GM13977 (cell line): ENCODE measurements at regions not wholly inside any gene's neighbourhood (a gene's known extent, or its start where the extent isn't known, plus 50 kb on each side); places are given as distances from the start of the nearest gene placed in this dataset.

Experiments used
- DNase-seq: peaks from one replicate; pipeline ENCODE4 v3.0.0; 2012; ENCODE audit warnings: low spot score
- CTCF ChIP-seq: IDR thresholded peaks from 2 replicates; pipeline ENCODE4 v1.5.1; 2012; ENCODE audit warnings: mild to moderate bottlenecking, control low read depth; ENCODE audit not compliant: insufficient read depth; ENCODE audit errors: extremely low read depth, missing control alignments
- in situ Hi-C: fragments of 300-500 bp; cut with MboI; formaldehyde crosslinking; loops from one replicate; pipeline ENCODE4 v1.12.0; 2022; ENCODE audit warnings: low sequenced_read_pairs, low pct_unique_long_range_greater_than_20kb, mixed read lengths, inconsistent platforms; ENCODE audit not compliant: unreplicated experiment

DNA sequence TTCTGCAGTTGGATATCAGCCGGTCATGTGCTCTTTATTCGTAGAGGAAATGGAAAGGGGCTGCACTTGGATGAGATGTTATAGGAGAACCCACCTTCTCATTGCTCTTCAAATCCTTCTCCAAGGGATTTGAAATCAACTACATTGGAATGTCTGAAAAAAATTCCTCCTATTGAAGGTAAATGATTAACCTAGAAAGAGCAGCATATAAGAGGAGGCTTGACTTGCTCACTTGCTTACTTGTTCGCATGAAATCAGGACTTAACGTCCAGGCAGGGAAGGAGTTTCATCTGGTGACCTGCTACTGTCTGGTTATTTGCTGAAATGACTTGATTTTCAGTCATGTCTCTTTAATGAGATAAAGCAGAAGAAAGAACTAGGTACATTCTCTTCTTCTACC lies 338.4 kb upstream of the NOCT start:
- in situ Hi-C loops, result loop anchor here (25.0 kb wide), 1 partner anchor 640 kb away; no protein-coding TSS in a partner anchor
- DNase-seq, result no peak
- TF ChIP-seq CTCF, result no peak

- in situ Hi-C loops, result loop anchor here (25.0 kb wide), 1 partner anchor 638 kb away; no protein-coding TSS in a partner anchor
- DNase-seq, result no peak
- no peak for TF ChIP-seq CTCF
Measured at GRCh38 chr4:138675685-138676084, 339.9 kb upstream of the NOCT start.

GRCh38 chr4:138674209-138674608 lies 341.4 kb upstream of the NOCT start:
- TF ChIP-seq CTCF, result no peak
- in situ Hi-C loops, result no loop called here
- no peak for DNase-seq

DNA sequence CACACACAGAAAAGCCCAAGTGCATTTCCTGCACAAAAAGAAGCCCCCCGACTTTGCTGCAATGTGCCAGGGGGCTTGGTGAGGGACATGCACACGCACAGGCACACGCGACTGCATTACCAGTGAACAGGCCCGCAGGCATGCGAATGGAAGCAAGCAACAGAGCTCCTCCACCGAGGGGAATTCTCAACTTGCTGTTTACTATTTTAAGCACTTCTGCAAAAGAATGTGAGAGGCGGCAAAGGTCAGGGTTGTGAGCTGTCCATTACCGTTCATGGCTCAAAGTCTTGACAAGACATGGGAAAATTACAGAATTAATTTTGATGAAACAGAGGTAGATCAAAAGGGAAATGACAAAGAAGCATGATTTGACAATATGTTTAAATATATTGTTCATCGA lies 342.5 kb upstream of the NOCT start:
- DNase-seq, result no peak

DNA sequence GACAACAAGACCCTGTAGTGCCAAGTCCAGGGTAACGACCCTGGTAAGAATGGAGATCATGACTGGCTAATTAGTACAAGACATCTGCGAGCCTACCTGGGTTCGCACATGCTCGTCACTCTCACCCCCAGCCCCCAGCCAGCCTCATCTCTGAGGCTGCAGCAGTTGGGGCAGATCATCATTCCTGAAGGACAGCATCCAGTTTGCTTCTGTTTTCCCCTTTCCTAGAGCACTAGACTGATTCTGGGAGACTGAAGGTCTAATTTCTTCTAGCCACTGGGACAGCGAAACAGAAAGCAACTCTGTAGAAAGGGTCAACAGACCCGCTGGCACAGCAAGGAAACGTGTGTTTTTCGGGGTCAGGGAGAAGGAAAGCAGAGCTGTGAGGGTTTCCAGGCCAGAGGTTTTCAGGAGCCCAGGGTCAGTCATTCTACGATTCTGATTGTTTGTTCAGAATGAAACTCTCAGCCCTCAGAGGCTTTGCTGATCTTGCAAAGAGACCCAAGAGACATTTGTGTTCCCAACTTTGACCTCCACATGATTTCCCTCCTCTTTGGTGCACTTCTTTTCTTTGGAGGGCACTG lies 343.1 kb upstream of the NOCT start:
- TF ChIP-seq CTCF, result no peak
- peak; percentile 10 for DNase-seq
- in situ Hi-C loops, result no loop called here

More for the DNA sequence above, 342.5 kb upstream of the NOCT start:
- in situ Hi-C loops, result no loop called here
- no peak for TF ChIP-seq CTCF

- no peak for TF ChIP-seq CTCF
- in situ Hi-C loops, result no loop called here
- DNase-seq, result no peak
Measured at GRCh38 chr4:138671606-138672084, 343.9 kb upstream of the NOCT start.

DNA sequence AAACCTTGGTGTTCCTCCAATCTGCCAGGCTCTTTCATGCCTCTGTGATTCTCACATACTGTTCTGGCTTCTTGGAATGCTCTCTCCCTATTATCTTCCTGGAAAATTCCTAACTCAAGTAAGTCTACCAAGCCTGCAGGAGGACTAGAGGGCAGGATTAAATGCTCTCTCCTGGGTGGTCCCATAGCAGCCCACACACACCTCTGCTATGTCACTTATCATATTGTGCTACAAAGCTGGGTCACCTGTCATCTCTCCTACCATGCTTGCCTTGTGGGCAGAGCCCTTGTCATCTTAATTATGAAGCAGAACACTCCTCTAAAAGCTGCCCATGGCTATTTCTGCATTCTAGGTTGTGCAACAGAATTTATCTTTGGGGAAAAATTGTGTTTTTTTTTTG lies 344.5 kb upstream of the NOCT start:
- DNase-seq, result no peak
- in situ Hi-C loops, result no loop called here
- TF ChIP-seq CTCF, result no peak
